Retinal pigment epithelial cell (primary cell): ENCODE measurements at regions not wholly inside any gene's neighbourhood (a gene's known extent, or its start where the extent isn't known, plus 50 kb on each side); places are given as distances from the start of the nearest gene placed in this dataset.
"Not testable (repeated sequence)": the region's sequence is repeated elsewhere in the genome, so short reads cannot be mapped to it uniquely, and the experiment has no call there.

ENCODE experiments used
- DNase-seq: peaks from one replicate; pipeline ENCODE4 v3.0.0-alpha.2; 2010; ENCODE audit warnings: low read depth
- H3K4me3 ChIP-seq: 2 replicates; pipeline ENCODE4 v1.5.1; 2011; ENCODE audit warnings: mild to moderate bottlenecking, low read length, control low read depth, moderate library complexity
- TF ChIP-seq, protein P1 (sequence below): conservative IDR thresholded peaks from 2 replicates; pipeline ENCODE4 v1.5.1; 2011; ENCODE audit warnings: low read depth, low read length, control low read depth, inconsistent platforms

- no peak overlapping the region for H3K4me3 ChIP-seq
- DNase-seq, result no peak
- TF ChIP-seq, protein P1, sequence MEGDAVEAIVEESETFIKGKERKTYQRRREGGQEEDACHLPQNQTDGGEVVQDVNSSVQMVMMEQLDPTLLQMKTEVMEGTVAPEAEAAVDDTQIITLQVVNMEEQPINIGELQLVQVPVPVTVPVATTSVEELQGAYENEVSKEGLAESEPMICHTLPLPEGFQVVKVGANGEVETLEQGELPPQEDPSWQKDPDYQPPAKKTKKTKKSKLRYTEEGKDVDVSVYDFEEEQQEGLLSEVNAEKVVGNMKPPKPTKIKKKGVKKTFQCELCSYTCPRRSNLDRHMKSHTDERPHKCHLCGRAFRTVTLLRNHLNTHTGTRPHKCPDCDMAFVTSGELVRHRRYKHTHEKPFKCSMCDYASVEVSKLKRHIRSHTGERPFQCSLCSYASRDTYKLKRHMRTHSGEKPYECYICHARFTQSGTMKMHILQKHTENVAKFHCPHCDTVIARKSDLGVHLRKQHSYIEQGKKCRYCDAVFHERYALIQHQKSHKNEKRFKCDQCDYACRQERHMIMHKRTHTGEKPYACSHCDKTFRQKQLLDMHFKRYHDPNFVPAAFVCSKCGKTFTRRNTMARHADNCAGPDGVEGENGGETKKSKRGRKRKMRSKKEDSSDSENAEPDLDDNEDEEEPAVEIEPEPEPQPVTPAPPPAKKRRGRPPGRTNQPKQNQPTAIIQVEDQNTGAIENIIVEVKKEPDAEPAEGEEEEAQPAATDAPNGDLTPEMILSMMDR, result no peak
These were observed 717.0 kb downstream of the BRINP1 start for GRCh38 chr9:118652258-118652657.

DNA sequence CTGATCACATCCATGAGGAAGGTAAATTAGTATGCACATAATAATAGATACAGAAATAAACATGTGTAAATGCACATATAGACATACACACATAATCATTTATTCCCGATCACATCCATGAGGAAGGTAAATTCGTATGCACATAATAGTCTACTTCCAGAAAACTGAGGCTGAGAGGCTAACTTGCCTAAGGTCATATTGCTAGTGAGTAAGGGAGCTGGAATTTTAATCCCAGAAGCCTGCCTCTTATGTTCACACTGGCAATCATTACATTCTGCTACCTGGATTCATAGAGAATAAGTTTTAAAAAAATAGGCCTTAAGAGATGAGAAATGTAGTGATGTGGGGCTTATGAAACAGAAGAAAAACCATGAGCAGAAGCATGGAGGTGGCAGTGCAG lies 716.3 kb downstream of the BRINP1 start:
- TF ChIP-seq, protein P1, result no peak
- no peak overlapping the region for H3K4me3 ChIP-seq
- DNase-seq, result peak; percentile 84

DNA sequence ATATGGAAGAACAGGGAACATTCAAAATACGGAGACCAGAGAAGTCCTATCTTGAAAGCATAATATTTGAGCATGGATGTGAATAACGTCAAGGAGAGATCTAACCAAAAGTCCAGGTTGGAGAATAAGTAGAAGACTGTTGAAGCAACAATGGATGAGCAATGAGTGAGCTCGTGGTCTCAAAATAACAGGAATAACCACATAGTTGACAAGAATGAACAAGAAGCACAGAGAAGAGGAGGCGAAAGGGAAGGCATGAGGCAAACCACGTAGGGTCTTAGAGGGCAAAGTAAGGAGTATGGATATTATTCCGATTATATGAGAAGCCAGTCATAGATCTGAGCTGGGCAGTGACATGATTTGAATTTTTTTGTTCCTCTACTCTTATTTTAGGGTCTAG lies 710.2 kb downstream of the BRINP1 start:
- H3K4me3 ChIP-seq, result no peak overlapping the region
- TF ChIP-seq, protein P1, result no peak
- no peak for DNase-seq

DNA sequence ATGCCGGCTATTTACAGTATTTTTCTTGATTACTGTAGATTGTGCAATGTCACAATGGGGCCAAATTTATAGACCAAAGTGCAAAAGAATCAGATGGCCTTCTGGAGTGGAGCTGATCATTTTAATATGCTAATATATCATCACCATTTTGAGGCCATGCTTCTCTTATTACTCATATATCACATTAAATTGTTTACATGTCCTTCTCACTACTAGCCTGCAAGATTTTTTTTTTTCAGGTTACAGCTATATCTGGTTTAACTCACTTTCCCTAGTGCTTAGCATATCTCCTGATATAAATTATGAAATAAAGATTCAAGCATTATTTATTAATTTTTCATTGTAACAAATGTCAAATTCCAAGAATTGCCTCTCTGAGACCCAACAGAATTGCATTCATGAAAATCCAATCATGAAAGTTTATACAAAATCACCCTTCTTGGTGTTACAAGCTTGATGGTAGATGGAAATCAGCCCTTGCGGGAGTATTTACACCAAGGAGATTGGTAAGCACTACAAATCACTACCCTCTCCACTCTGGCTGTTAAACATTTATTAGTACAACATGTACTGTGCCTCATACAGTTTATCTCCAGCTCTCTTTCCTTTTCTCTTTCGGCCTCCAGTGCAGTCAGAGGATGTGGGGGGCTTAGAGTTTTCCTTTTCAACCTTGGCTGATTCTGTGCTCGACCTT lies 703.9 kb downstream of the BRINP1 start:
- H3K4me3 ChIP-seq, result no peak overlapping the region
- DNase-seq, result no peak
- TF ChIP-seq, protein P1, result no peak

DNA sequence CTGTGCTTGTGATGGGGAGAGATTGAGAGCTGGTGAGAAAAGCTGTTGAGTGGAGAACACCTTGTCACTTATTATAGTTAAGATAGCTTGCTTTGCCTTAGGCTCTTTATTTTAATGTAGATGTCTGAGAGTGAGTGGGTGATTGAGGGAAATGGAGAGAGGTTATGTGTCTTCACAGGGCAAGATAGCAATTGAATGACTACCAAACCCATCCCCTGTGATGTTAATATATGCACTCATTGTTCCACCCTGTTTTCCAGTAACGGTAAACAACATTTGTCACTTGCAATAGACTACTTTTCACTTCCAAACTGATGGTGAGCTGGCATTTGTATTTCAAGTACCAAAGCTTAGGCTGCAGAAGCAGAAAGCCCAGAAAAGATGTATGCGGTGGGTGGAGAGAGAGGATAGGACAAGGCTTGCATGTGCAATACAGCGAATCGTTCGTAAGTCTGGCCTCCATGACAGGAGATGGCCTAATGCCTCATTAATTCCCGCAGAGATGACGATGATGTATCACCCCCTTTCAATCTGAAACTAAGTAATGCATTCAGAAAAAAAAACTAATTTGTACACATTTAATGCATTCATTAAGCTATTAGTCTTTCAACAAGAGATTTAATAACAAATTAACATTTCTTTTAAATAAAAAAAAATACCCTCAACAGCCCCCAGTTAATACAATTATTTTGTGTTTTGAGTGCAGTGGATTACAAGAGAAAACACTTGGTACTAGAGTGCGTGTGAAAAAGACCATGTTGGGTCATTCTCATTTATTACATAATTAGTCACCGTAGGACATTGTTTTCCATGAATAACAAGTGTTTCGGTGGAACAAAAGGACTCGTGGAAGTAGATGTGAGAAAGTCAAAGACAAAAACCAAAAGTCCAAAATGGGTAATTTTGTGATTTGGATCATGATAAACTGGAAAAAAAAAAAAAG lies 699.0 kb downstream of the BRINP1 start:
- H3K4me3 ChIP-seq, result no peak overlapping the region
- TF ChIP-seq, protein P1, result no peak
- no peak for DNase-seq

DNA sequence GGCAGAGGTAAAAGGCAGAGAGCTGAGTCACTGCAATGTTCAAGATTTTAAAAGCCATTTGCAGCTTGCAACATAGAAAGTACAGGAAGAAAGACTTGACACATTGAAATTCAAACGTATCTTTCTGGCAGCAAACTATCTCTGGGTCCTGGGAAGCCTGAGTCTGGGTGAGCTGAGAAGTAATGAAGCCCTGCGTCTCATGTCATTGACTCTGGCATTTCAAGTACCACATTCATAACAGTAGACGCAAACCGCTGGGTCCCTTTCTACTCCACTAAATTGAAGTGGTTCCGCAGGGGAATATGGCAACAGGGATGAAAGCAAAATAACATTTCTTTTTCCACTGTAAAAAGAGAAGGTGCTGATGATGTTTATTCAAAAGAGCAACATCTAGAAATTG lies 694.3 kb downstream of the BRINP1 start:
- DNase-seq, result no peak
- no peak overlapping the region for H3K4me3 ChIP-seq
- TF ChIP-seq, protein P1, result no peak

- DNase-seq, H3K4me3 ChIP-seq: not testable (repeated sequence)
These were observed 691.1 kb downstream of the BRINP1 start for GRCh38 chr9:118677936-118678653.
